GM12891 (cell line): ENCODE measurements at regions not wholly inside any gene's neighbourhood (a gene's known extent, or its start where the extent isn't known, plus 50 kb on each side); places are given as distances from the start of the nearest gene placed in this dataset.

Source experiments
- POLR2A ChIP-seq: IDR thresholded peaks from 2 replicates; pipeline ENCODE4 v1.6.1; 2011; ENCODE audit warnings: low read depth, low read length, control low read depth
- SPI1 ChIP-seq: IDR thresholded peaks from 2 replicates; pipeline ENCODE4 v1.6.1; 2011; ENCODE audit warnings: low read depth, low read length, control low read depth

GRCh38 chr6:6924708-6925107 is 183.1 kb upstream of the RREB1 start:
- TF ChIP-seq POLR2A (no peak), SPI1 (no peak)
